A549 (cell line): ENCODE measurements at regions not wholly inside any gene's neighbourhood (a gene's known extent, or its start where the extent isn't known, plus 50 kb on each side); places are given as distances from the start of the nearest gene placed in this dataset.

Source experiments
- ATAC-seq, 2 experiments: fragments of 200-7000 bp in 1 of 2; fragments of >200 bp in 1 of 2; cut with Nextera tagmentation in 1 of 2; cut with Tn5 transposase in 1 of 2; 3 replicates each; pipeline versions ENCODE4 v1.8.0 to v1.9.1; 2018 to 2020; ENCODE audit warnings: mild to moderate bottlenecking in 1 of 2, moderate library complexity in 1 of 2
- CTCF ChIA-PET: fragments of 300-600 bp; sonication (Branson Sonifier 250); formaldehyde crosslinking; extraction: SDS; loops from one replicate; lab custom pipeline; 2021; ENCODE audit warnings: antibody characterized with exemption, inconsistent platforms; lab: Yijun Ruan, JAX
- POLR2A ChIA-PET: fragments of 350-600 bp; formaldehyde crosslinking; extraction: SDS; loops from one replicate; lab custom pipeline; 2021; ENCODE audit warnings: antibody characterized with exemption, inconsistent platforms; lab: Yijun Ruan, JAX
- DNase-seq, 2 experiments: peaks; one replicate each; pipeline versions ENCODE4 v3.0.0 to v3.0.0-alpha.2; 2011 to 2016; ENCODE audit warnings: low read depth in 1 of 2, low spot score in 1 of 2
- FAIRE-seq: peaks from 2 replicates; lab custom pipeline; 2011; peaks lifted over from hg19 to GRCh38; lab: Jason Lieb, UNC
- H3K27ac ChIP-seq, 2 experiments: fragments of >200 bp; sonication (Bioruptor Twin); formaldehyde crosslinking; 3 replicates each; pipeline ENCODE4 v1.5.1; 2016 to 2017
- H3K4me1 ChIP-seq: fragments of >200 bp; sonication (Bioruptor Twin); formaldehyde crosslinking; 3 replicates; pipeline ENCODE4 v1.6.1; 2016
- H3K4me2 ChIP-seq: fragments of >200 bp; sonication (Bioruptor Twin); formaldehyde crosslinking; 3 replicates; pipeline ENCODE4 v1.6.1; 2016
- H3K4me3 ChIP-seq: fragments of >200 bp; sonication (Bioruptor Twin); formaldehyde crosslinking; 3 replicates; pipeline ENCODE4 v1.5.1; 2016
- H3K9me3 ChIP-seq: fragments of >200 bp; sonication (Bioruptor Twin); formaldehyde crosslinking; 3 replicates; pipeline ENCODE4 v1.6.1; 2016
- CBX2 ChIP-seq: fragments of 200-600 bp; sonication (generic); IDR thresholded peaks from 2 replicates; pipeline ENCODE4 v1.6.1; 2016; ENCODE audit warnings: low read depth, mild to moderate bottlenecking, borderline replicate concordance
- FOSB ChIP-seq: fragments of 250-450 bp; sonication (Bioruptor Pico); IDR thresholded peaks from 2 replicates; pipeline ENCODE4 v1.5.0; 2020; ENCODE audit warnings: mild to moderate bottlenecking, moderate library complexity
- GATA3 ChIP-seq: IDR thresholded peaks from 2 replicates; pipeline ENCODE4 v1.6.1; 2012; ENCODE audit warnings: borderline replicate concordance
- HDAC2 ChIP-seq: fragments of 200-600 bp; sonication (generic); IDR thresholded peaks from 2 replicates; pipeline ENCODE4 v1.6.1; 2016
- HOXA7 ChIP-seq: fragments of 250-450 bp; sonication (Bioruptor Pico); IDR thresholded peaks from 2 replicates; pipeline ENCODE4 v1.5.0; 2020; ENCODE audit warnings: mild to moderate bottlenecking, moderate library complexity
- HOXB13 ChIP-seq: fragments of 250-450 bp; sonication (Bioruptor Pico); IDR thresholded peaks from 2 replicates; pipeline ENCODE4 v1.5.0; 2020; ENCODE audit warnings: low read depth, mild to moderate bottlenecking, moderate library complexity
- NFE2L2 ChIP-seq: fragments of 150-350 bp; conservative IDR thresholded peaks from 2 replicates; pipeline ENCODE4 v1.6.1; 2014; ENCODE audit warnings: low read length
- RAD21 ChIP-seq, 2 experiments: fragments of >200 bp in 1 of 2; sonication (Bioruptor Twin) in 1 of 2; formaldehyde crosslinking in 1 of 2; IDR thresholded peaks in 1 of 2; conservative IDR thresholded peaks in 1 of 2; 2 replicates in 1 of 2; 3 replicates in 1 of 2; pipeline ENCODE4 v1.6.1; 2012 to 2018; ENCODE audit warnings: inconsistent platforms in 1 of 2
- RFX5 ChIP-seq: fragments of 450-650 bp; IDR thresholded peaks from 2 replicates; pipeline ENCODE4 v1.7.1; 2014; ENCODE audit warnings: antibody characterized with exemption, mild to moderate bottlenecking, moderate library complexity
- SREBF2 ChIP-seq: fragments of 450-650 bp; IDR thresholded peaks from 2 replicates; pipeline ENCODE4 v1.6.1; 2014; ENCODE audit warnings: mild to moderate bottlenecking, moderate library complexity
- ZC3H11A ChIP-seq: fragments of 450-650 bp; IDR thresholded peaks from 2 replicates; pipeline ENCODE4 v1.6.1; 2014; ENCODE audit warnings: antibody characterized with exemption, mild to moderate bottlenecking
- ZNF302 ChIP-seq: fragments of 250-450 bp; sonication (Bioruptor Pico); IDR thresholded peaks from 2 replicates; pipeline ENCODE4 v1.9.0; 2021; ENCODE audit warnings: inconsistent platforms, mild to moderate bottlenecking, moderate library complexity
- WGBS: methylation state at CpG from one replicate; pipeline ENCODE4 v1.1.6; 2017; ENCODE audit errors: missing lambda C conversion rate; 5-methylcytosine and 5-hydroxymethylcytosine counted together
- TF ChIP-seq, protein P1 (sequence below): IDR thresholded peaks from 2 replicates; pipeline ENCODE4 v1.6.1; 2012
- TF ChIP-seq, protein P2 (sequence below): fragments of 450-650 bp; IDR thresholded peaks from 2 replicates; pipeline ENCODE4 v1.6.1; 2014; ENCODE audit warnings: antibody characterized with exemption
- TF ChIP-seq, protein P3 (sequence below): fragments of >200 bp; sonication (Bioruptor Twin); formaldehyde crosslinking; IDR thresholded peaks from 3 replicates; pipeline ENCODE4 v1.6.1; 2016
- TF ChIP-seq, protein P4 (sequence below): fragments of 250-450 bp; sonication (Bioruptor Pico); IDR thresholded peaks from 2 replicates; pipeline ENCODE4 v1.5.0; 2021; ENCODE audit warnings: mild to moderate bottlenecking, moderate library complexity, borderline replicate concordance
- TF ChIP-seq, protein P5 (sequence below): fragments of 150-350 bp; IDR thresholded peaks from 2 replicates; pipeline ENCODE4 v1.6.1; 2014; ENCODE audit warnings: low read depth, mild to moderate bottlenecking, low read length

DNA sequence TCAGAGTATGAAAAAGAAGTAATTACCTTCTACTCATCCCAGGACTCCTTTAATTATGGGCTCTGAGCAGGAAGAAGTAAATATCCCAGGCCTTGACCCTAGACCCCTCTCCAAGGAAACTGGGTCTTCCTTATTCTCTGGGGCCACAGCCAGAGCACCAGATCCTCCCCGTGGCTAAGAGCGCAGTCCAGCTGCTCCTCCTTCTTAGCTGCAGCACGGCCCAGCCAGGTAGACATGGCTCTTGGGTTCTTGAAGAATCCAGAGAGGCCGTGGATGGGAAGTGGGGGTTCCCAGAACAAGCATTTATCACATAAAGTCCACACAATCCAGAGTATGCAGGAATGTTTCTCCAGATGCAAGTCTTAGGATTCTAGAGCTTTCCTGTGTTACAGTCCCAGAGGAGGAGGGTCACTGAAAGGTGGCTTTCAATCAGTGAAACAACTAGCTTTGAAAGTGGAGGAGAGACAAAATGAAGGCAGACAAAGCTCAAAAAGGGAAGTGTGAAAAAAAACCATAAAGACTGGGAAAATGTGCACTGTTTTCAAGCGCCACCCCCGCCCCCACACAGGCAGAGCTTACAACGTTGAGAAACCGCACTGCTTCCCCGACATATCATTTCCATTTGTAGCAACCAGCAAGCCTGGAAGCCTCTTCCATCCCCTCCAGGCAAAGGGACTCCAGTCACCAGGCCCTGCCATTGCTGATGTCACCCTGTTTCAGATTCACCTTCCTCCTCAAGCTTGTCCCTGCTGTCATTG lies 396.5 kb upstream of the MKI67 start:
- ATAC-seq (no peak), FAIRE-seq (no peak), DNase-seq (no peak)
- H3K9me3 ChIP-seq, result no peaks in the 10 kb centered on the region
- H3K4me3 ChIP-seq, result no peak overlapping the region
- H3K4me2 ChIP-seq, result no peak overlapping the region
- CTCF ChIA-PET, result no interaction called here
- no peaks in the 10 kb centered on the region for H3K4me1 ChIP-seq
- POLR2A ChIA-PET, result no interaction called here
- 5% methylated on average over 6 of the region's 9 CpGs for WGBS
- no peak overlapping the region for H3K27ac ChIP-seq
- TF ChIP-seq, protein P1, sequence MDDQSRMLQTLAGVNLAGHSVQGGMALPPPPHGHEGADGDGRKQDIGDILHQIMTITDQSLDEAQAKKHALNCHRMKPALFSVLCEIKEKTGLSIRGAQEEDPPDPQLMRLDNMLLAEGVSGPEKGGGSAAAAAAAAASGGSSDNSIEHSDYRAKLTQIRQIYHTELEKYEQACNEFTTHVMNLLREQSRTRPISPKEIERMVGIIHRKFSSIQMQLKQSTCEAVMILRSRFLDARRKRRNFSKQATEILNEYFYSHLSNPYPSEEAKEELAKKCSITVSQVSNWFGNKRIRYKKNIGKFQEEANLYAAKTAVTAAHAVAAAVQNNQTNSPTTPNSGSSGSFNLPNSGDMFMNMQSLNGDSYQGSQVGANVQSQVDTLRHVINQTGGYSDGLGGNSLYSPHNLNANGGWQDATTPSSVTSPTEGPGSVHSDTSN, result no peak
- TF ChIP-seq ZC3H11A (no peak), CBX2 (no peak), RFX5 (no peak), ZNF302 (CRISPR knock-in tag) (no peak)

DNA sequence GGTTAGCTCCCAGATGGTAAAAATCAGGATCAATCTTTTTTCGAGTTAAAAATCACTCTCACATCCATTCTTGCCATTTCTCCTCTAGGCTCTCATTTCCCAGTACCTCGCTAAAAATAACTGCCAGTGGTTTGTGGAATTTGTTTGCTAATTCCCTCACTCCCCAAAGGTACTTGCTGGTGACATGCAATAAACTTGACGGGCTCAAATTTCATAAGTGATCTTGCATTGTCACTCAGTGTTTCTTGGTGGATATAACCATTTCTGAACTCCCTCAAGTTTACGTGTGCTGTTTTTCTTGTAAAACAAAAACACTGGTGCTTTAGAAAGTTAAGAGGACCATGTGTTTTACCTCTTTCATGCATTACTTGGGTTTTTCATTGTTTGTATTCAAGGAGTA lies 399.2 kb upstream of the MKI67 start:
- H3K4me3 ChIP-seq, result no peak overlapping the region
- H3K4me1 ChIP-seq, result no peaks in the 10 kb centered on the region
- POLR2A ChIA-PET, result no interaction called here
- no peak for FAIRE-seq
- H3K9me3 ChIP-seq, result no peaks in the 10 kb centered on the region
- no peak overlapping the region for H3K27ac ChIP-seq
- H3K4me2 ChIP-seq, result no peak overlapping the region
- DNase-seq, result no peak
- no peak for ATAC-seq
- CTCF ChIA-PET, result no interaction called here
- 8% methylated on average over 4 of the region's 4 CpGs for WGBS
- TF ChIP-seq, protein P2, sequence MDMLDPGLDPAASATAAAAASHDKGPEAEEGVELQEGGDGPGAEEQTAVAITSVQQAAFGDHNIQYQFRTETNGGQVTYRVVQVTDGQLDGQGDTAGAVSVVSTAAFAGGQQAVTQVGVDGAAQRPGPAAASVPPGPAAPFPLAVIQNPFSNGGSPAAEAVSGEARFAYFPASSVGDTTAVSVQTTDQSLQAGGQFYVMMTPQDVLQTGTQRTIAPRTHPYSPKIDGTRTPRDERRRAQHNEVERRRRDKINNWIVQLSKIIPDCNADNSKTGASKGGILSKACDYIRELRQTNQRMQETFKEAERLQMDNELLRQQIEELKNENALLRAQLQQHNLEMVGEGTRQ, result no peak
- TF ChIP-seq, protein P3, sequence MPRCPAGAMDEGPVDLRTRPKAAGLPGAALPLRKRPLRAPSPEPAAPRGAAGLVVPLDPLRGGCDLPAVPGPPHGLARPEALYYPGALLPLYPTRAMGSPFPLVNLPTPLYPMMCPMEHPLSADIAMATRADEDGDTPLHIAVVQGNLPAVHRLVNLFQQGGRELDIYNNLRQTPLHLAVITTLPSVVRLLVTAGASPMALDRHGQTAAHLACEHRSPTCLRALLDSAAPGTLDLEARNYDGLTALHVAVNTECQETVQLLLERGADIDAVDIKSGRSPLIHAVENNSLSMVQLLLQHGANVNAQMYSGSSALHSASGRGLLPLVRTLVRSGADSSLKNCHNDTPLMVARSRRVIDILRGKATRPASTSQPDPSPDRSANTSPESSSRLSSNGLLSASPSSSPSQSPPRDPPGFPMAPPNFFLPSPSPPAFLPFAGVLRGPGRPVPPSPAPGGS, result no peak
- TF ChIP-seq, protein P4, sequence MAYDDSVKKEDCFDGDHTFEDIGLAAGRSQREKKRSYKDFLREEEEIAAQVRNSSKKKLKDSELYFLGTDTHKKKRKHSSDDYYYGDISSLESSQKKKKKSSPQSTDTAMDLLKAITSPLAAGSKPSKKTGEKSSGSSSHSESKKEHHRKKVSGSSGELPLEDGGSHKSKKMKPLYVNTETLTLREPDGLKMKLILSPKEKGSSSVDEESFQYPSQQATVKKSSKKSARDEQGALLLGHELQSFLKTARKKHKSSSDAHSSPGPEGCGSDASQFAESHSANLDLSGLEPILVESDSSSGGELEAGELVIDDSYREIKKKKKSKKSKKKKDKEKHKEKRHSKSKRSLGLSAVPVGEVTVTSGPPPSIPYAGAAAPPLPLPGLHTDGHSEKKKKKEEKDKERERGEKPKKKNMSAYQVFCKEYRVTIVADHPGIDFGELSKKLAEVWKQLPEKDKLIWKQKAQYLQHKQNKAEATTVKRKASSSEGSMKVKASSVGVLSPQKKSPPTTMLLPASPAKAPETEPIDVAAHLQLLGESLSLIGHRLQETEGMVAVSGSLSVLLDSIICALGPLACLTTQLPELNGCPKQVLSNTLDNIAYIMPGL, result no peak
- TF ChIP-seq, all 56 proteins: peak for 0

DNA sequence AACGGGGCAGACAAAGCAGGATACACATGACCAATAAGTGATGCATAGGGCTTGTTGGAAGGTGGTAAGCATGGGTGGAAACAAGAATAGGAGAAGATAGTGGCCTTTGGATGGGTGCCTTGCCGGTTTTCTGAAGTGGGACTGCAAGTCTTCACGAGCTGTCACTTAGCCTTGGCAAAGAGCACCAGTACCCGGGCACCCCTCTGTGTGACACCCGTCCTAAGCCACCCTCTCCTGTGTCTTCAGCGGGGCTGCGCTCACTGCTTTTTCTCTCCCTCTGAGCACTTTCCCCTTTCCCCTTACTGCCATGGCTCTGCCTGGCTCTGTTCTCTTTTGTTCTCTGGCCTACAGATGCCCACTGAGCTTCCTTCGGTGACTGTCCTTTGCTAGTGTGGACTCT lies 399.7 kb upstream of the MKI67 start:
- Histone ChIP-seq H3K4me2 (no peak overlapping the region), H3K4me1 (no peaks in the 10 kb centered on the region), H3K4me3 (no peak overlapping the region), H3K27ac (no peak overlapping the region), H3K9me3 (no peaks in the 10 kb centered on the region)
- 18% methylated on average over 8 of the region's 8 CpGs for WGBS
- TF ChIP-seq HOXB13 (no peak), NFE2L2 (no peak), SREBF2 (no peak), HOXA7 (no peak), ZNF302 (CRISPR knock-in tag) (no peak), HDAC2 (no peak), RFX5 (no peak), ZC3H11A (no peak), FOSB (no peak), RAD21 (conservative IDR thresholded peaks at IDR 0.05 in 1 of 2, IDR thresholded peaks at IDR 0.05 in 1 of 2) (no peak), GATA3 (no peak)
- TF ChIP-seq, protein P4, result no peak
- TF ChIP-seq, protein P5, sequence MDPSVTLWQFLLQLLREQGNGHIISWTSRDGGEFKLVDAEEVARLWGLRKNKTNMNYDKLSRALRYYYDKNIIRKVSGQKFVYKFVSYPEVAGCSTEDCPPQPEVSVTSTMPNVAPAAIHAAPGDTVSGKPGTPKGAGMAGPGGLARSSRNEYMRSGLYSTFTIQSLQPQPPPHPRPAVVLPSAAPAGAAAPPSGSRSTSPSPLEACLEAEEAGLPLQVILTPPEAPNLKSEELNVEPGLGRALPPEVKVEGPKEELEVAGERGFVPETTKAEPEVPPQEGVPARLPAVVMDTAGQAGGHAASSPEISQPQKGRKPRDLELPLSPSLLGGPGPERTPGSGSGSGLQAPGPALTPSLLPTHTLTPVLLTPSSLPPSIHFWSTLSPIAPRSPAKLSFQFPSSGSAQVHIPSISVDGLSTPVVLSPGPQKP, result no peak
- TF ChIP-seq, protein P1, result no peak
- POLR2A ChIA-PET, result no interaction called here
- CTCF ChIA-PET, result no interaction called here
- ATAC-seq (no peak), DNase-seq (no peak), FAIRE-seq (no peak)
